22Rv1 (cell line): ENCODE measurements at regions not wholly inside any gene's neighbourhood (a gene's known extent, or its start where the extent isn't known, plus 50 kb on each side); places are given as distances from the start of the nearest gene placed in this dataset.

Source experiments
- H3K27ac ChIP-seq: fragments of 450-650 bp; 2 replicates; pipeline ENCODE4 v1.5.1; 2017
- ZFX ChIP-seq: fragments of 450-650 bp; IDR thresholded peaks from 2 replicates; pipeline ENCODE4 v1.6.1; 2017; ENCODE audit warnings: antibody characterized with exemption, borderline replicate concordance
- TF ChIP-seq, protein P1 (sequence below): fragments of 450-650 bp; IDR thresholded peaks from 2 replicates; pipeline ENCODE4 v1.5.1; 2017; ENCODE audit warnings: mild to moderate bottlenecking

DNA sequence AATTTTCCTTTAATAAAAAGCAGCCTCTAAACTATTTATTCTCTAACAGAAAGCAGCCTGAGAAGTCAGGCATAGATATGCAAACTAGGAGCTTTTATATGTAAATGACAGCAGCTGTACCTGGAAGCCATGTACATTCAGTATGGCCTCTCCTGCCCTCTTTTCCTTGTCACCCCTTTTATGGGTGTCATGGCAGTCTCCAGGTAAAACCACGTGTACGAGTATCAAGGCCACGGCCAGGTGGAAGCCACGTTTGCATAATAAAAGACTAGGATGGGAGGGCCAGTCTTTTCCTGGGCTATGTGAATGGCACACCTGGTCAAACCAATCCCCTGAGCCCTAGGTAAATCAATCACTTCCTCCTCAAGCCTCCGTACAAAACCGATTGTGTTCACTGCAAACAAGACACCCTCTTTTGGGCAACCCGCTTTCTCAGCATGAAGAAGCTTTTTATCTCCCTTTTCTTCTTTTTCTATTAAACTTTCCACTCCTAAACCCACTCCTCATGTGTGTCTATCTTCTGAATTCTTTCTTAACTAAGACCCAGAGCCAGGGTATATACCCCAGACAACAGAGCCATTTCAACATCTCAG is 419.5 kb upstream of the CTNND2 start:
- no peak for TF ChIP-seq ZFX
- TF ChIP-seq, protein P1, sequence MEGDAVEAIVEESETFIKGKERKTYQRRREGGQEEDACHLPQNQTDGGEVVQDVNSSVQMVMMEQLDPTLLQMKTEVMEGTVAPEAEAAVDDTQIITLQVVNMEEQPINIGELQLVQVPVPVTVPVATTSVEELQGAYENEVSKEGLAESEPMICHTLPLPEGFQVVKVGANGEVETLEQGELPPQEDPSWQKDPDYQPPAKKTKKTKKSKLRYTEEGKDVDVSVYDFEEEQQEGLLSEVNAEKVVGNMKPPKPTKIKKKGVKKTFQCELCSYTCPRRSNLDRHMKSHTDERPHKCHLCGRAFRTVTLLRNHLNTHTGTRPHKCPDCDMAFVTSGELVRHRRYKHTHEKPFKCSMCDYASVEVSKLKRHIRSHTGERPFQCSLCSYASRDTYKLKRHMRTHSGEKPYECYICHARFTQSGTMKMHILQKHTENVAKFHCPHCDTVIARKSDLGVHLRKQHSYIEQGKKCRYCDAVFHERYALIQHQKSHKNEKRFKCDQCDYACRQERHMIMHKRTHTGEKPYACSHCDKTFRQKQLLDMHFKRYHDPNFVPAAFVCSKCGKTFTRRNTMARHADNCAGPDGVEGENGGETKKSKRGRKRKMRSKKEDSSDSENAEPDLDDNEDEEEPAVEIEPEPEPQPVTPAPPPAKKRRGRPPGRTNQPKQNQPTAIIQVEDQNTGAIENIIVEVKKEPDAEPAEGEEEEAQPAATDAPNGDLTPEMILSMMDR: no peak
- H3K27ac ChIP-seq: no peak overlapping the region

DNA sequence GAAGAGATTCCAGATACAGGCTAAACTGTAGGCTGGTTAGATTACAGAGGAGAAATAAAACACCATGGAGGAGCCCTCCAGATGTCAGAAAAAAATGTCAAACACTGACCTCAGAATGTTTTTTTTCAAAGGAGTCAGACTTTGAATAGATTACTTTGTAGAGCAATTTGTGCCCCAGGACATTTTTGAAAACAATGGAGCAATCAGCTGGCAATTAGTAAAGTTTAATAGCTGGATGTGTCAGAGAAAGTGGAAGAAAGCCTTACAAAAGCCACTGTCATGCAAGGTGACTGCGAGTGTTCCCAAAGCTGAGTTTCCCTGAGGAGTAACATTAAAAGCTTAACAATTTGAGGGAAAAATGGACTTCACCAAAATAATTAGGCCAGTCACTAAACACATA is 417.8 kb upstream of the CTNND2 start:
- no peak overlapping the region for H3K27ac ChIP-seq
- TF ChIP-seq, protein P1: no peak

DNA sequence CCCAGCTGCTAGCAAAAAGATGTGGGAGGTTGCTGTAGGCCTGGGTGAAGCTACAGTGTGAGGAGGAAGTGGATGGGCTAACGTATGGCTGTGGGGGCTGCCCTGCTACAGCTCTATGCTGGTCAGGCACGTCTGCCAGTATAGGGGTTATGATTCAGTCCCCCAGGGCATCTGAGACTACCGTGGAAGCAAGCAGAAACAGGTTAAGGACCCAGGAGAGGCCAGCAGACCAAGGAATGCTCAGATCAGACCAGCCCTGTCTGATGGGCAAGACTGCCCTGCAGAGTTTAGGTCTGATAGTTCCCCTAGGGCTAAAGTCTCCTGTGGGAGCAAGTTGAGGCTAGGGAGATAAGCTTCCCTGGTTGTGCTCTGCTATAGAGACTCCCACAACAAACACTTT is 416.1 kb upstream of the CTNND2 start:
- no peak overlapping the region for H3K27ac ChIP-seq
- TF ChIP-seq ZFX: no peak
- TF ChIP-seq, protein P1: no peak

DNA sequence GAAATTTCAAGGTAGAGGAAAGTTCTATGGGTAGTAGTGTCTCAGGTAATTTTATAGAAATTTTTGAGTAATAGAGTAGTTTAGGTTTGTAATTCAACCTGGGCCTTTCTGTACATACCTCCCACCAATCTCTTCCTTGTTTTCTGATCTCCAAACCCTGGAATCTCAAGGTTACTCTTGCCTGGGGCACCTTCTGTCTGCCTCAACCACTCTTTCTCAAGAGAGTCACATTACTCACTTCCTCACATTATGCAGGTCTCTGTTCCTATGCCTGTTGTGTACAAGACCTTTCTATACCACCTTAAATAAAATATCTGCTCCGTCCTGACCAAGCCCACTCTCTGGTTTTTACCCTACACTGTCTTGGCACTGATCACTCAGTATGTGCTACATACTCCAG is 412.6 kb upstream of the CTNND2 start:
- no peak overlapping the region for H3K27ac ChIP-seq
- TF ChIP-seq, protein P1: no peak
- no peak for TF ChIP-seq ZFX

DNA sequence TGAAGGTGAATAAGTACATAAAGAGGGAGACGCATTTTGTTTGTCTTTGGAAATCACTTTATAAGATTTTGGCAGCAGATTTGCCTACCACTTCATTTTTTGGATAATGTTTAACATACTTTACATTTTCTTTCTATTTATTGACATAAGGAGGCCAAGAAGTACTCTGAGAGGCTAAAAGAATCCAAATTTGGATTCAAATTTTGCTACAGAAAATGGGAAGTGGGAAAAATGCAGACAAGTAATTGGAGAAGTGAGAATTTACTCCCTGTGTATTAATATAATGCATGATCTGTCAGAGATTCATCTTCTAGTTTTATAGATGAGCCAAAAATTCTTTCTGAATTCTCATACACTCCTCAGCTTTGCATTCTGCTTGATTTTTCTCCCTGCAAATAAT is 411.2 kb upstream of the CTNND2 start:
- TF ChIP-seq, protein P1: no peak
- no peak for TF ChIP-seq ZFX
- no peak overlapping the region for H3K27ac ChIP-seq

DNA sequence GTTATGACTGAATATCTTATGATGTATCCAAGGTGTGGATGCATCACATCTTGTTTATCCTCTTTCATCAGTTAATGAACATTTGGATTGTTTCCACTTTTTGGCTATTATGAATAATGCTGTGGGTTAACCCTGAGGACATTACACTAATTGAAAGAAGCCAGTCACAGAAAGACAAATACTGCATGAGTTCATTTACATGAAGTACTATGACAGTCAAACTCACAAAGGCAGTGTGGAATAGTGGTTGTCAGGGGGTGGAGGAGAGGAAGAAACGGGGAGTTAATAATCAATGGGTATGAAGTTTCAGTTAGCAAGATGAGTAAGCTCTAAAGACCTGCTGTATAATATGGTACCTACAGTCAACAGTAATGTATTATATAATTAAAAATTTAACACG is 409.4 kb upstream of the CTNND2 start:
- no peak overlapping the region for H3K27ac ChIP-seq
- TF ChIP-seq, protein P1: no peak
- TF ChIP-seq ZFX: no peak

DNA sequence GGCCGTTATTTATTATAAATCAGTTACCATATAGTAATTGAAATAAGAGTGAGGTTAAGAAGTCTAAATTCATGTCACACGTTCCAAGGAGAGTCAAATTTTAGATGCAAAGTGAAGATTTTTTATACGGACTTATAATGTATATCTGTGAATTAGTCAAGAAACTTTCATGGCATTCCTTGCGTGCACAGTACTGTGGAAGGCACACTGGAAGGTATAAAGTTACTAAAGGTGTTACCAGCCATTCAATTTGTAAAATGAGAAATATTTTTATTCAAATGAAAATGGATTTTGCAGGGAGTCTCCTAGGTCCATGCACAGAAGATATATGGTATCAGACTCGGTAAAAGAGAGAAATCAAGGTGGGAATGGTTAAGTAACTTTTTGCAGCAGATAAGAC is 408.1 kb upstream of the CTNND2 start:
- no peak overlapping the region for H3K27ac ChIP-seq
- TF ChIP-seq ZFX: no peak
- TF ChIP-seq, protein P1: no peak
